ENCODE measurements at regions not wholly inside any gene's neighbourhood (a gene's known extent, or its start where the extent isn't known, plus 50 kb on each side); places are given as distances from the start of the nearest gene placed in this dataset.

DNA sequence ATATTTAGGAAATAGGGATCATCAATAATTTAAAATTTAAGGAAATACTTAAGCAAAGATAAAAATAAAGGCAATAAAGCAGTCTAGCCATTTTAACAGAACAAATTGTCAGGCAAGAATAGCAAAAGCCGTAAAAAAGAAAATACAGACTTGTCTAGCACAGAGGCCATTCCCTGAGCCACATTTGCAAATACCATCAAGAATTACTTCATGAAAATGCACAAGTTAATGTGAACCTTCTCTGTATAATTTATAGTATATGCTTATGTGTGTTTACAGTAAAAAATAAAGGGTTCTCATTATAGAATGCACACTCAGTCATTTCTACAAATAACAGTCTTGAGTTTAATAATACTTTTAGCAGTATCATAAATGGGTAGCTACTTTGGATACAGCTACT is 505.9 kb upstream of the CPEB2 start:
- TF ChIP-seq POLR2A (IDR thresholded peaks at IDR 0.05) (no peak), CTCF (IDR thresholded peaks at IDR 0.05) (no peak)

All from vagina (tissue), 2 donors.